ENCODE measurements at regions not wholly inside any gene's neighbourhood (a gene's known extent, or its start where the extent isn't known, plus 50 kb on each side); places are given as distances from the start of the nearest gene placed in this dataset.

GRCh38 chr10:7477538-7478334, 66.9 kb upstream of the SFMBT2 start:
- no peak for DNase-seq

- no peak for DNase-seq
These were observed 65.1 kb upstream of the SFMBT2 start for GRCh38 chr10:7475939-7476338.

- no peak for DNase-seq
These were observed 64.4 kb upstream of the SFMBT2 start for GRCh38 chr10:7475046-7475911.

DNA sequence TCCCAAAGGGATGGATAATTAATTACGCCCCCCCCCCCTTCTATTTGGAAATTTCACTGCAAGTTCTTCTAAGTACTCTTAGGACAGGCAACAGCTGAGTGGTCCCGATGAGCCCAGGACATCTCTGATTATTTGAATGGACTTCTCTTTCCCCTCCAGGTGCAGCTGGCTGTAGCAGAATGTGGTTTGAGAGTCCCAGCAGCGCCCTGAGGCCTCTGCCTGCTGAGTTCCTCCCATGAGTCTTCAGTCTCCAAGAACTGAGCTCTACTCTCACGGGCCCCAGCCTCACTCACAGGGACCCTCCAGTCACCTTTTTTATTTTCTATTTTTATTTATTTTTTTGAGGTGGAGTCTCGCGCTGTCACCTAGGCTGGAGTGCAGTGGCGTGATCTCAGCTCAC, 63.6 kb upstream of the SFMBT2 start:
- no peak for DNase-seq

- DNase-seq = no peak
These were observed 62.6 kb upstream of the SFMBT2 start for GRCh38 chr10:7473474-7473873.

- peak; percentile 13 for DNase-seq
These were observed 61.0 kb upstream of the SFMBT2 start for GRCh38 chr10:7471720-7472367.

- no peak for DNase-seq
These were observed 59.5 kb upstream of the SFMBT2 start for GRCh38 chr10:7470371-7470770.

- no peak for DNase-seq
These were observed 56.3 kb upstream of the SFMBT2 start for GRCh38 chr10:7467031-7467667.

DNA sequence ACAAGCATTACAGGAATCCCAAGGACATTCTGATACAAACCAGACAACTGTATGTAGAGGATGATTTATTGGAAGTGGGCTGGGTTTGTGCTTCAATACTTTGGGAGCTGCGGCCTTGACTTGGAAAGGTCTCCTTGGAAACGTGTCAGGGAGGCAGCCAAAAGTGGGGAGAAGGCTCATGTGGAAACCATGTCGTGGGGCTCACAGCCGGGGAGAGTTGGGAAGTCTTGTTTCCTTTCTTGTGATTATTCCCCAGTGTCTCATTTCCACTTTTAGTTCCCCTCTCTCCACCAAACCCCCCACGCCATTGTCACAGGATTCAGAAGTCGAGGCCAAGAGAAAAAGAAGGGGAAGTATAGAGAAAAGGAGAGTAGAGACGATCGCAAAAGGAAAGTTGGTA, 53.9 kb upstream of the SFMBT2 start:
- DNase-seq = no peak

Data from CD4-positive, alpha-beta T cell treated with Interleukin-12 subunit alpha and Interleukin-12 subunit beta, for 1 hour (primary cell).